Nephron (organoid): ENCODE measurements at regions not wholly inside any gene's neighbourhood (a gene's known extent, or its start where the extent isn't known, plus 50 kb on each side); places are given as distances from the start of the nearest gene placed in this dataset.

ENCODE experiments used
- H3K27ac Mint-ChIP-seq, 3 experiments: 2 replicates each; pipeline ENCODE4 v1.8.0; 2020; ENCODE audit warnings: mixed read lengths in 3 of 3, mild to moderate bottlenecking in 2 of 3, moderate library complexity in 1 of 3
- H3K27me3 Mint-ChIP-seq: 2 replicates; pipeline ENCODE4 v1.8.0; 2021; ENCODE audit warnings: low read depth, mild to moderate bottlenecking, moderate library complexity, mixed read lengths
- H3K36me3 Mint-ChIP-seq: 2 replicates; pipeline ENCODE4 v1.8.0; 2020; ENCODE audit warnings: low read depth, mixed read lengths
- H3K4me1 Mint-ChIP-seq: 2 replicates; pipeline ENCODE4 v1.8.0; 2020; ENCODE audit warnings: mixed read lengths
- H3K4me3 Mint-ChIP-seq, 3 experiments: 2 replicates each; pipeline ENCODE4 v1.8.0; 2020; ENCODE audit warnings: mild to moderate bottlenecking in 3 of 3, mixed read lengths in 3 of 3, moderate library complexity in 2 of 3
- H3K9me3 Mint-ChIP-seq: 2 replicates; pipeline ENCODE4 v1.8.0; 2020; ENCODE audit warnings: mixed read lengths
- TF ChIP-seq, protein P1 (sequence below), 3 experiments: fragments of 200-600 bp; sonication (generic); IDR thresholded peaks; one replicate each; pipeline ENCODE4 v1.5.0; 2021; ENCODE audit warnings: antibody characterized with exemption in 3 of 3; ENCODE audit not compliant: unreplicated experiment in 3 of 3

DNA sequence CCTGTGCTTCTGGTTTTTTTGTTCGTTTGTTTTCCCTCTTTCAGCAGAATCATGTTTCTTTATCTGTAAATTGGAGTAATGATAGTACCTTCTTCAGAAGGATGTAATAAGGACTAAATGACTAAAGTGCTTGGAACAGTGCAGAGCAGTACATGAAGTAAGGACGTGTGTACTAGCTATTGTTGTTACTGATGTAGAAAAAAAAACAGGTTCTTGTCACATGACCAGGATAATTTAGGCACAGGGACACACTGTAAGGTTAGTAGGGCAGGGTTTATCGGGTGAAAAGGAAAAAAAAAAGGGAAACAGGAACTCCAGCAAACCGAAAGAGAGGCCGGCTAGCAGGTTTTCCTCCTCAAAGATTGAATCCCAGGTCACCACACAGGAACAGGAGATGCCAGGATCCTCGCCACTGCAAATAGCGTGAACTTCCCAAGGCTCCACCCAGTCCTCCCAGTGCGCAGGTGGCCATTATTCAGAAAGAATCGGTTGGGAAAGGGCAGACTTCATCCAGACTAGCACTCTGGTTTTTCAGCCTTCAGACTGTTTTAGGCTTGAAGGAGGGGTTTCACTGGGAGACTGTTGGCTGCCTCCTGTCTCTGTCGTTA, 63.8 kb upstream of the PRRC2C start:
- H3K36me3 Mint-ChIP-seq = no peaks in the 10 kb centered on the region
- H3K9me3 Mint-ChIP-seq = peaks cover 3% of the 10 kb centered on the region
- H3K27ac Mint-ChIP-seq = no peak overlapping the region
- H3K4me1 Mint-ChIP-seq = no peaks in the 10 kb centered on the region
- peaks cover 5% of the 10 kb centered on the region for H3K27me3 Mint-ChIP-seq
- TF ChIP-seq, protein P1, sequence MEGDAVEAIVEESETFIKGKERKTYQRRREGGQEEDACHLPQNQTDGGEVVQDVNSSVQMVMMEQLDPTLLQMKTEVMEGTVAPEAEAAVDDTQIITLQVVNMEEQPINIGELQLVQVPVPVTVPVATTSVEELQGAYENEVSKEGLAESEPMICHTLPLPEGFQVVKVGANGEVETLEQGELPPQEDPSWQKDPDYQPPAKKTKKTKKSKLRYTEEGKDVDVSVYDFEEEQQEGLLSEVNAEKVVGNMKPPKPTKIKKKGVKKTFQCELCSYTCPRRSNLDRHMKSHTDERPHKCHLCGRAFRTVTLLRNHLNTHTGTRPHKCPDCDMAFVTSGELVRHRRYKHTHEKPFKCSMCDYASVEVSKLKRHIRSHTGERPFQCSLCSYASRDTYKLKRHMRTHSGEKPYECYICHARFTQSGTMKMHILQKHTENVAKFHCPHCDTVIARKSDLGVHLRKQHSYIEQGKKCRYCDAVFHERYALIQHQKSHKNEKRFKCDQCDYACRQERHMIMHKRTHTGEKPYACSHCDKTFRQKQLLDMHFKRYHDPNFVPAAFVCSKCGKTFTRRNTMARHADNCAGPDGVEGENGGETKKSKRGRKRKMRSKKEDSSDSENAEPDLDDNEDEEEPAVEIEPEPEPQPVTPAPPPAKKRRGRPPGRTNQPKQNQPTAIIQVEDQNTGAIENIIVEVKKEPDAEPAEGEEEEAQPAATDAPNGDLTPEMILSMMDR (IDR thresholded peaks at IDR 0.05; ENCODE audit: unreplicated experiment in 3 of 3) = no peak
- no peak overlapping the region for H3K4me3 Mint-ChIP-seq

GRCh38 chr1:171422511-171422910, 62.8 kb upstream of the PRRC2C start:
- Mint-ChIP-seq H3K36me3 (no peaks in the 10 kb centered on the region), H3K4me1 (no peaks in the 10 kb centered on the region), H3K27me3 (peaks cover 5% of the 10 kb centered on the region), H3K4me3 (no peak overlapping the region), H3K27ac (peak overlapping the region in 1 of 3 experiments; percentile 15), H3K9me3 (no peaks in the 10 kb centered on the region)
- TF ChIP-seq, protein P1 (IDR thresholded peaks at IDR 0.05; ENCODE audit: unreplicated experiment in 3 of 3) = no peak

DNA sequence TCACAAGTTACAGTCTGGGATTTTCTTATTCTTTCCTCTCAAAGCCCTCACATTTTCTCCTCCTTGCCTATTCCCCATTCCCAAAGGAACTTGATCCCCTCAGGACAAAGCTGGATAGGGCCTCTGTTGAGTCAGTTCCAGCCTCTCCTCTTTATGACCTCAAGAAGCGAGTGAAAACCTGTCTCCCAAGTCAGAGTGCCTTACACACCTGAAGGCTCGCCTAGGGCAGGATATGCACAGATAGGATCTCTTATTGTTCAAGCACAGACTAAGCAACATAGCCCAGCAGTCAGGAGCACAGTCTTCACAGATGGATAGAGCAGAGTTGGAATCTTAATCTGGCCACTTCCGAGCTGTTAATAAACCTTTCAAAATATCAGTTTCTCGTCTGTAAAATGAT, 60.8 kb upstream of the PRRC2C start:
- H3K27me3 Mint-ChIP-seq = peaks cover 5% of the 10 kb centered on the region
- no peak overlapping the region for H3K27ac Mint-ChIP-seq
- H3K4me3 Mint-ChIP-seq = no peak overlapping the region
- H3K9me3 Mint-ChIP-seq = peaks cover 1% of the 10 kb centered on the region
- no peaks in the 10 kb centered on the region for H3K36me3 Mint-ChIP-seq
- no peaks in the 10 kb centered on the region for H3K4me1 Mint-ChIP-seq
- TF ChIP-seq, protein P1 (IDR thresholded peaks at IDR 0.05; ENCODE audit: unreplicated experiment in 3 of 3) = no peak

DNA sequence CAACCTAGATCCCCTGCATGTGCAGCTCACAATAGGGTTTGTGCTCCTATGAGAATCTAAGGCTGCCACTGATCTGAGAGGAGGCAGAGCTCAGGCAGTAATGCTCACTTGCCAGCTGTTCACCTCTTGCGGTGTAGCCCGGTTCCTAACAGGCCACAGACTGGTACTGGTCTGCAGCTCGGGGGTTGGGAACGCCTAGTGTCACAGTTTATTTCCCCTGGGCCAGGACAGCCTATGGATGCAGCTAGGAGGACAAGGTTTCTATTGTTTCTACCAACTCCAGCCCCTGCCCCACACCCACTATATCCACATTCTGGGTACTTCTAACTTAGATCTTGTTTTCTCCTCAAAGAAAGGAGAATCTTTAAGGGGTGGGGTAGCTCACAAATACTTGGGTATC, 58.7 kb upstream of the PRRC2C start:
- TF ChIP-seq, protein P1 (IDR thresholded peaks at IDR 0.05; ENCODE audit: unreplicated experiment in 3 of 3) = no peak
- H3K27ac Mint-ChIP-seq = no peak overlapping the region
- peaks cover 5% of the 10 kb centered on the region for H3K27me3 Mint-ChIP-seq
- H3K4me1 Mint-ChIP-seq = no peaks in the 10 kb centered on the region
- H3K4me3 Mint-ChIP-seq = no peak overlapping the region
- H3K36me3 Mint-ChIP-seq = no peaks in the 10 kb centered on the region
- H3K9me3 Mint-ChIP-seq = peaks cover 3% of the 10 kb centered on the region

DNA sequence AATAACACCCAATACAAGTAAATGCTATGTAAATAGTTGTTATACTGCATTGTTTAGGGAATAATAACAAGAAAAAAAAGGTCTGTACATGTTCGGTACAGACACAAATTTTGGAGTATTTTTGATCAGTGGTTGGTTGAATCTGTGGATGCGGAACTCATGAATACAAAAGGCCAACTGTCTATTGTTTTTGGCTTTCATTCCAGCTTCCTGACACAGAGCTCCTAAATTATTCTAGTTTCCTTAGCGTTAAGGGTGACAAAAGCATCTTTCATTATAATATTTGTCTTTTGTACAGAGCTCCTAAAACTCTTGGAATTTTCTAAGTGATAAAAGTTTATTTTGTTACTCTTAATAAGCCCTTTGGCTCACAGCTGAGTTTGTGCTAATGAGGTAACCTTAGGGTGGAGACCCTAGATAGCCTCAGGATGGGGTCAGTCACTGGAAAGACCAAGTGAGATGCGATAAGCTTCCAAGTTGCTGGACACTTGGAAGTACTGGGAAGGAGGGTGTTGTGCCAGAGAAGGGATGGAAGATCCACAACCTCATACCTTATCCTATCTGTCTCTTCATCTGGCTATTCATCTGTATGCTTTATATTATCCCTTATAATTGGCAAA, 57.4 kb upstream of the PRRC2C start:
- Mint-ChIP-seq H3K9me3 (peaks cover 3% of the 10 kb centered on the region), H3K27ac (no peak overlapping the region), H3K36me3 (no peaks in the 10 kb centered on the region), H3K4me3 (no peak overlapping the region), H3K27me3 (peaks cover 11% of the 10 kb centered on the region), H3K4me1 (no peaks in the 10 kb centered on the region)
- TF ChIP-seq, protein P1 (IDR thresholded peaks at IDR 0.05; ENCODE audit: unreplicated experiment in 3 of 3) = no peak

DNA sequence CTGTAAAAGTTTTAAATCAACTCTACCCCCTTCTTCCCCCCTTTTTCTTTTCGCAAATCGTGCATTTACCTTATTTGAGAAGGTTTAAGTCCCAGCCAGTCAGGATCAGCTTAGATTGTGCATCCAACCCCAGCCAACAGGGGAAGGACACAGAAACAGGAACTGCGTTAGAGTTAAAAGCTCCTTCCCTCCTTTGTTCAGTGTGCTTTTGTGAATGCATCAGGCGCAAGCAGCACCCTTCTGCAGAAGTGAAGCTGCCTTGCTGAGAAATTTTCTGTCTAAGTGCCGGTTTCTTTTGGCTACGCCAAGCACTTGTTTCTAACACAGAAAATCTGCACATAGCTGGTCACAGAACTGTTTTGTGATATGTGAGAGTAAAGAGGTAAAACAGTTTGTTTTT, 56.2 kb upstream of the PRRC2C start:
- no peaks in the 10 kb centered on the region for H3K4me1 Mint-ChIP-seq
- H3K27me3 Mint-ChIP-seq = peaks cover 11% of the 10 kb centered on the region
- TF ChIP-seq, protein P1 (IDR thresholded peaks at IDR 0.05; ENCODE audit: unreplicated experiment in 3 of 3) = no peak
- no peaks in the 10 kb centered on the region for H3K36me3 Mint-ChIP-seq
- H3K9me3 Mint-ChIP-seq = peaks cover 3% of the 10 kb centered on the region
- no peak overlapping the region for H3K27ac Mint-ChIP-seq
- H3K4me3 Mint-ChIP-seq = no peak overlapping the region
